ENCODE measurements at regions not wholly inside any gene's neighbourhood (a gene's known extent, or its start where the extent isn't known, plus 50 kb on each side); places are given as distances from the start of the nearest gene placed in this dataset.

DNA sequence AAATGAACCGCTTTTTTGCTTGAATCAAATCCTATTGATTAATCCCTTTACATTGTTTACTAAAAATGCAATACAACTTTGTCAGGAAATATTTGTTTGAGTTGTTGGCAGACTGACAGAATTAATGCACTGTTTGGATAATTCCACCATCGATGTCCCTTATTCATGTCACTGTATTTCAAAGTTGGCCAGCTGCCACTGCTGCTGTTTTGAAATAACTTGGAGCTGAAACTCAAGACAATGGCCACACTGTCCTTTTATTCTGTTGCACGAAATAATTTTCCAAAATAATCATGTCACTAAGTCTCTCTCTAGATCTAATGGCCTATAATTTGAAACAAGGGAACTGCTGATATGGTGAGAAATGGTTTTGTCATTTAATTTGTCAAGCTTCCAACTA lies 55.2 kb upstream of the PAX3 start:
- TF ChIP-seq, protein P1, sequence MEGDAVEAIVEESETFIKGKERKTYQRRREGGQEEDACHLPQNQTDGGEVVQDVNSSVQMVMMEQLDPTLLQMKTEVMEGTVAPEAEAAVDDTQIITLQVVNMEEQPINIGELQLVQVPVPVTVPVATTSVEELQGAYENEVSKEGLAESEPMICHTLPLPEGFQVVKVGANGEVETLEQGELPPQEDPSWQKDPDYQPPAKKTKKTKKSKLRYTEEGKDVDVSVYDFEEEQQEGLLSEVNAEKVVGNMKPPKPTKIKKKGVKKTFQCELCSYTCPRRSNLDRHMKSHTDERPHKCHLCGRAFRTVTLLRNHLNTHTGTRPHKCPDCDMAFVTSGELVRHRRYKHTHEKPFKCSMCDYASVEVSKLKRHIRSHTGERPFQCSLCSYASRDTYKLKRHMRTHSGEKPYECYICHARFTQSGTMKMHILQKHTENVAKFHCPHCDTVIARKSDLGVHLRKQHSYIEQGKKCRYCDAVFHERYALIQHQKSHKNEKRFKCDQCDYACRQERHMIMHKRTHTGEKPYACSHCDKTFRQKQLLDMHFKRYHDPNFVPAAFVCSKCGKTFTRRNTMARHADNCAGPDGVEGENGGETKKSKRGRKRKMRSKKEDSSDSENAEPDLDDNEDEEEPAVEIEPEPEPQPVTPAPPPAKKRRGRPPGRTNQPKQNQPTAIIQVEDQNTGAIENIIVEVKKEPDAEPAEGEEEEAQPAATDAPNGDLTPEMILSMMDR (conservative IDR thresholded peaks at IDR 0.05; ENCODE audit: low read length), result no peak
- TF ChIP-seq EZH2phosphoT487 (IDR thresholded peaks at IDR 0.05; ENCODE audit: borderline replicate concordance), result no peak

Data from Loucy (cell line).